Fibroblast of lung (primary cell): ENCODE measurements at regions not wholly inside any gene's neighbourhood (a gene's known extent, or its start where the extent isn't known, plus 50 kb on each side); places are given as distances from the start of the nearest gene placed in this dataset.

Experiments used
- DNase-seq, 2 donors: peaks; one replicate each; pipeline versions ENCODE4 v3.0.0 to v3.0.0-alpha.2; 2010; ENCODE audit warnings: low read depth in 2 of 2
- H2AFZ ChIP-seq: 2 replicates; pipeline ENCODE4 v1.5.1; 2012; ENCODE audit warnings: low read length, control low read depth, inconsistent platforms
- H3K27ac ChIP-seq: 2 replicates; pipeline ENCODE4 v1.5.1; 2011; ENCODE audit warnings: low read length, control low read depth; ENCODE audit not compliant: insufficient read depth
- H3K27me3 ChIP-seq: 2 replicates; pipeline ENCODE4 v1.5.1; 2011; ENCODE audit warnings: mild to moderate bottlenecking, low read length; ENCODE audit not compliant: control insufficient read depth, insufficient read depth
- H3K36me3 ChIP-seq: 2 replicates; pipeline ENCODE4 v1.5.1; 2011; ENCODE audit warnings: low read length; ENCODE audit not compliant: control insufficient read depth, insufficient read depth
- H3K4me1 ChIP-seq: 2 replicates; pipeline ENCODE4 v1.5.1; 2011; ENCODE audit warnings: low read length; ENCODE audit not compliant: control insufficient read depth, insufficient read depth; ENCODE audit errors: extremely low read depth
- H3K4me2 ChIP-seq: 2 replicates; pipeline ENCODE4 v1.5.1; 2011; ENCODE audit warnings: low read length, control low read depth; ENCODE audit not compliant: insufficient read depth; ENCODE audit errors: extremely low read depth
- H3K4me3 ChIP-seq, 4 experiments: fragments of 200-600 bp in 1 of 4; sonication (generic) in 1 of 4; replicated peaks in 1 of 4; 2 replicates each; pipeline ENCODE4 v1.5.1; 2011 to 2016; ENCODE audit warnings: low read length in 4 of 4, low read depth in 3 of 4, mild to moderate bottlenecking in 3 of 4, control low read depth in 2 of 4, inconsistent platforms in 1 of 4, mixed read lengths in 1 of 4; ENCODE audit not compliant: insufficient read depth in 1 of 4; ENCODE audit errors: control extremely low read depth in 1 of 4
- H3K79me2 ChIP-seq: 2 replicates; pipeline ENCODE4 v1.5.1; 2012; ENCODE audit warnings: mild to moderate bottlenecking, low read length, inconsistent platforms; ENCODE audit not compliant: control insufficient read depth, insufficient read depth
- H3K9ac ChIP-seq: 2 replicates; pipeline ENCODE4 v1.5.1; 2011; ENCODE audit warnings: mild to moderate bottlenecking, low read length, control low read depth; ENCODE audit not compliant: insufficient read depth
- H3K9me3 ChIP-seq: 2 replicates; pipeline ENCODE4 v1.5.1; 2012; ENCODE audit warnings: low read depth, low read length; ENCODE audit not compliant: control insufficient read depth, insufficient read depth
- H4K20me1 ChIP-seq: 2 replicates; pipeline ENCODE4 v1.5.1; 2011; ENCODE audit warnings: low read length; ENCODE audit not compliant: control insufficient read depth, insufficient read depth; ENCODE audit errors: extremely low read depth
- CTCF ChIP-seq, 2 donors: IDR thresholded peaks in 1 of 2; conservative IDR thresholded peaks in 1 of 2; 1 replicate in 1 of 2; 2 replicates in 1 of 2; pipeline ENCODE4 v1.5.1; 2011 to 2012; ENCODE audit warnings: low read length in 2 of 2, control low read depth in 1 of 2, inconsistent platforms in 1 of 2, low read depth in 1 of 2, mild to moderate bottlenecking in 1 of 2
- EZH2 ChIP-seq: IDR thresholded peaks from 2 replicates; pipeline ENCODE4 v1.5.1; 2012; ENCODE audit warnings: low read length, control low read depth, mild to moderate bottlenecking; ENCODE audit errors: missing control alignments

- Histone ChIP-seq H3K4me3 (no peak overlapping the region), H3K4me1 (no peaks in the 10 kb centered on the region), H3K36me3 (no peaks in the 10 kb centered on the region), H3K9me3 (no peaks in the 10 kb centered on the region), H4K20me1 (no peaks in the 10 kb centered on the region), H3K27ac (no peak overlapping the region), H3K4me2 (no peak overlapping the region), H2AFZ (no peak overlapping the region), H3K27me3 (no peaks in the 10 kb centered on the region), H3K79me2 (no peaks in the 10 kb centered on the region), H3K9ac (no peak overlapping the region)
- TF ChIP-seq EZH2 (no peak), CTCF (conservative IDR thresholded peaks at IDR 0.05 in 1 of 2, IDR thresholded peaks at IDR 0.05 in 1 of 2; ENCODE audit: low read depth in 1 of 2, low read length in 2 of 2) (no peak)
- DNase-seq: no peak
Measured at GRCh38 chr14:29461101-29461500, 466.5 kb downstream of the PRKD1 start.

DNA sequence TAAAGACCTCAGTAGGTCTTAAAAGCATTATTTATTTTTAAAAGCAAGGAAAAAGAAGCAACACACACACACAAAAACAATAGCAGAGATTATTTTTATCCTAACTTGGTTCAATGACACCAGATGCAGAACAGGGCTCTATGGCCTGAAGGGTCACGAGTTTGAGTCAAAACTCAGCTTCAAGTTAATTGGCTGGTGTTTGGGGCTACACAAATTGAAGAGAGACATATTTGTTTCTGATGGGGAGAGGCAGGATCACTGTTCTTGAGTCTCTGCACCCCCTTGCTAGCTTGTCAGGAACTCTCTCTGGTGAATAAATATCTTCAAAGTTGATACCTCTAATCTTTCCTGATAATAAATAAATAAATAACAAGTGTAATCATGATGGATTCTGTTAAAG lies 466.1 kb downstream of the PRKD1 start:
- TF ChIP-seq CTCF (conservative IDR thresholded peaks at IDR 0.05 in 1 of 2, IDR thresholded peaks at IDR 0.05 in 1 of 2; ENCODE audit: low read depth in 1 of 2, low read length in 2 of 2): no peak
- no peak for TF ChIP-seq EZH2
- no peak overlapping the region for H2AFZ ChIP-seq
- no peaks in the 10 kb centered on the region for H3K27me3 ChIP-seq
- H3K9me3 ChIP-seq: no peaks in the 10 kb centered on the region
- H3K4me3 ChIP-seq: no peak overlapping the region
- no peaks in the 10 kb centered on the region for H3K79me2 ChIP-seq
- H3K4me2 ChIP-seq: no peak overlapping the region
- no peaks in the 10 kb centered on the region for H3K4me1 ChIP-seq
- H3K36me3 ChIP-seq: no peaks in the 10 kb centered on the region
- H3K27ac ChIP-seq: no peak overlapping the region
- H3K9ac ChIP-seq: no peak overlapping the region
- no peak for DNase-seq
- H4K20me1 ChIP-seq: no peaks in the 10 kb centered on the region

- TF ChIP-seq EZH2: no peak
- no peak overlapping the region for H3K4me3 ChIP-seq
Measured at GRCh38 chr14:29462321-29462720, 465.3 kb downstream of the PRKD1 start.

More at GRCh38 chr14:29462321-29462720, 465.3 kb downstream of the PRKD1 start:
- Histone ChIP-seq H3K79me2 (no peaks in the 10 kb centered on the region), H3K4me1 (no peaks in the 10 kb centered on the region), H3K27me3 (no peaks in the 10 kb centered on the region), H3K27ac (no peak overlapping the region), H3K9me3 (no peaks in the 10 kb centered on the region), H3K9ac (no peak overlapping the region), H3K36me3 (no peaks in the 10 kb centered on the region), H4K20me1 (no peaks in the 10 kb centered on the region), H2AFZ (no peak overlapping the region), H3K4me2 (no peak overlapping the region)
- no peak for DNase-seq
